Astrocyte (in vitro differentiated cells and primary cell): ENCODE measurements at regions not wholly inside any gene's neighbourhood (a gene's known extent, or its start where the extent isn't known, plus 50 kb on each side); places are given as distances from the start of the nearest gene placed in this dataset.

Experiments used
- DNase-seq: peaks from one replicate; pipeline ENCODE4 v3.0.0-alpha.2; 2010; ENCODE audit warnings: low read depth
- FAIRE-seq: peaks from 2 replicates; lab custom pipeline; 2011; peaks lifted over from hg19 to GRCh38; lab: Jason Lieb, UNC
- H2AFZ ChIP-seq: 2 replicates; pipeline ENCODE4 v1.6.0; 2012; ENCODE audit warnings: low read depth, low read length, inconsistent platforms
- H3K27ac ChIP-seq: 2 replicates; pipeline ENCODE4 v1.5.1; 2011; ENCODE audit warnings: low read depth, low read length, inconsistent platforms
- H3K27me3 ChIP-seq: 2 replicates; pipeline ENCODE4 v1.6.0; 2011; ENCODE audit warnings: low read length, inconsistent platforms; ENCODE audit not compliant: insufficient read depth
- H3K36me3 ChIP-seq: 2 replicates; pipeline ENCODE4 v1.5.1; 2011; ENCODE audit warnings: low read length, inconsistent platforms; ENCODE audit not compliant: insufficient read depth
- H3K4me1 ChIP-seq: 2 replicates; pipeline ENCODE4 v1.5.1; 2011; ENCODE audit warnings: low read length, inconsistent platforms; ENCODE audit not compliant: insufficient read depth
- H3K4me2 ChIP-seq: 2 replicates; pipeline ENCODE4 v1.6.0; 2012; ENCODE audit warnings: low read length, inconsistent platforms
- H3K4me3 ChIP-seq: 2 replicates; pipeline ENCODE4 v1.5.1; 2011; ENCODE audit warnings: low read depth, mild to moderate bottlenecking, low read length, inconsistent platforms; ENCODE audit not compliant: insufficient read depth
- H3K79me2 ChIP-seq: 2 replicates; pipeline ENCODE4 v1.6.0; 2012; ENCODE audit warnings: mild to moderate bottlenecking, low read length, inconsistent platforms; ENCODE audit not compliant: insufficient read depth
- H3K9ac ChIP-seq: 2 replicates; pipeline ENCODE4 v1.6.0; 2012; ENCODE audit warnings: mild to moderate bottlenecking, low read length, inconsistent platforms
- H3K9me3 ChIP-seq: 2 replicates; pipeline ENCODE4 v1.5.1; 2012; ENCODE audit warnings: low read depth, mild to moderate bottlenecking, low read length, inconsistent platforms; ENCODE audit not compliant: insufficient read depth
- H4K20me1 ChIP-seq: 2 replicates; pipeline ENCODE4 v1.6.0; 2012; ENCODE audit warnings: low read length, inconsistent platforms; ENCODE audit not compliant: insufficient read depth
- H3K27ac Mint-ChIP-seq: one replicate; pipeline ENCODE4 v1.8.0; 2021; ENCODE audit warnings: mild to moderate bottlenecking, mixed read lengths; ENCODE audit not compliant: unreplicated experiment
- H3K27me3 Mint-ChIP-seq: one replicate; pipeline ENCODE4 v1.8.0; 2021; ENCODE audit warnings: low read depth, mixed read lengths; ENCODE audit not compliant: unreplicated experiment
- H3K36me3 Mint-ChIP-seq: one replicate; pipeline ENCODE4 v1.8.0; 2021; ENCODE audit warnings: low read depth, mixed read lengths; ENCODE audit not compliant: unreplicated experiment
- H3K4me1 Mint-ChIP-seq: one replicate; pipeline ENCODE4 v1.8.0; 2021; ENCODE audit warnings: low read depth, mixed read lengths; ENCODE audit not compliant: unreplicated experiment
- H3K4me3 Mint-ChIP-seq: one replicate; pipeline ENCODE4 v1.8.0; 2021; ENCODE audit warnings: mild to moderate bottlenecking, moderate library complexity, mixed read lengths; ENCODE audit not compliant: unreplicated experiment
- H3K9me3 Mint-ChIP-seq: one replicate; pipeline ENCODE4 v1.8.0; 2021; ENCODE audit warnings: mild to moderate bottlenecking, mixed read lengths; ENCODE audit not compliant: unreplicated experiment
- CTCF ChIP-seq: IDR thresholded peaks from 2 replicates; pipeline ENCODE4 v1.5.1; 2011; ENCODE audit warnings: low read depth, mild to moderate bottlenecking, inconsistent platforms, low read length, moderate library complexity; ENCODE audit not compliant: insufficient read depth
- EZH2 ChIP-seq: IDR thresholded peaks from 2 replicates; pipeline ENCODE4 v1.6.1; 2012; ENCODE audit warnings: mild to moderate bottlenecking, low read length, inconsistent platforms; ENCODE audit not compliant: insufficient read depth

GRCh38 chr5:18051953-18052352 is 417.7 kb downstream of the TAF11L14 start:
- no peaks in the 10 kb centered on the region for H3K9me3 ChIP-seq
- no peaks in the 10 kb centered on the region for H3K36me3 Mint-ChIP-seq

GRCh38 chr5:18052569-18052968 is 418.3 kb downstream of the TAF11L14 start:
- Mint-ChIP-seq H3K27ac (no peak overlapping the region), H3K4me1 (no peaks in the 10 kb centered on the region), H3K4me3 (no peak overlapping the region), H3K27me3 (no peaks in the 10 kb centered on the region), H3K9me3 (no peaks in the 10 kb centered on the region), H3K36me3 (no peaks in the 10 kb centered on the region)
- TF ChIP-seq CTCF (no peak), EZH2 (no peak)
- FAIRE-seq (no peak), DNase-seq (no peak)
- Histone ChIP-seq H3K27ac (no peak overlapping the region), H4K20me1 (no peaks in the 10 kb centered on the region), H3K4me3 (no peak overlapping the region), H3K27me3 (no peaks in the 10 kb centered on the region), H3K9ac (no peak overlapping the region), H3K79me2 (no peaks in the 10 kb centered on the region), H3K4me1 (no peaks in the 10 kb centered on the region), H3K36me3 (no peaks in the 10 kb centered on the region), H3K9me3 (no peaks in the 10 kb centered on the region), H2AFZ (no peak overlapping the region), H3K4me2 (no peak overlapping the region)

More at GRCh38 chr5:18051953-18052352, 417.7 kb downstream of the TAF11L14 start:
- FAIRE-seq (no peak), DNase-seq (no peak)
- Histone ChIP-seq H3K4me1 (no peaks in the 10 kb centered on the region), H3K4me3 (no peak overlapping the region), H3K9ac (no peak overlapping the region), H3K27me3 (no peaks in the 10 kb centered on the region), H3K4me2 (no peak overlapping the region), H2AFZ (no peak overlapping the region), H4K20me1 (no peaks in the 10 kb centered on the region), H3K36me3 (no peaks in the 10 kb centered on the region), H3K27ac (no peak overlapping the region), H3K79me2 (no peaks in the 10 kb centered on the region)
- no peak overlapping the region for H3K4me3 Mint-ChIP-seq
- H3K4me1 Mint-ChIP-seq = no peaks in the 10 kb centered on the region
- H3K9me3 Mint-ChIP-seq = no peaks in the 10 kb centered on the region
- H3K27me3 Mint-ChIP-seq = no peaks in the 10 kb centered on the region
- TF ChIP-seq EZH2 = no peak
- TF ChIP-seq CTCF = no peak
- H3K27ac Mint-ChIP-seq = no peak overlapping the region

GRCh38 chr5:18057725-18058124 is 423.5 kb downstream of the TAF11L14 start:
- Histone ChIP-seq H3K36me3 (no peaks in the 10 kb centered on the region), H3K4me3 (no peak overlapping the region), H3K9ac (no peak overlapping the region), H3K4me1 (no peaks in the 10 kb centered on the region), H3K79me2 (no peaks in the 10 kb centered on the region), H3K9me3 (no peaks in the 10 kb centered on the region), H2AFZ (no peak overlapping the region), H3K4me2 (no peak overlapping the region), H4K20me1 (no peaks in the 10 kb centered on the region), H3K27ac (no peak overlapping the region), H3K27me3 (no peaks in the 10 kb centered on the region)
- TF ChIP-seq CTCF = no peak
- TF ChIP-seq EZH2 = no peak
- Mint-ChIP-seq H3K27ac (no peak overlapping the region), H3K4me1 (no peaks in the 10 kb centered on the region), H3K27me3 (no peaks in the 10 kb centered on the region), H3K4me3 (no peak overlapping the region), H3K9me3 (no peaks in the 10 kb centered on the region), H3K36me3 (no peaks in the 10 kb centered on the region)
- no peak for FAIRE-seq
- no peak for DNase-seq
